ENCODE measurements at regions not wholly inside any gene's neighbourhood (a gene's known extent, or its start where the extent isn't known, plus 50 kb on each side); places are given as distances from the start of the nearest gene placed in this dataset.

DNA sequence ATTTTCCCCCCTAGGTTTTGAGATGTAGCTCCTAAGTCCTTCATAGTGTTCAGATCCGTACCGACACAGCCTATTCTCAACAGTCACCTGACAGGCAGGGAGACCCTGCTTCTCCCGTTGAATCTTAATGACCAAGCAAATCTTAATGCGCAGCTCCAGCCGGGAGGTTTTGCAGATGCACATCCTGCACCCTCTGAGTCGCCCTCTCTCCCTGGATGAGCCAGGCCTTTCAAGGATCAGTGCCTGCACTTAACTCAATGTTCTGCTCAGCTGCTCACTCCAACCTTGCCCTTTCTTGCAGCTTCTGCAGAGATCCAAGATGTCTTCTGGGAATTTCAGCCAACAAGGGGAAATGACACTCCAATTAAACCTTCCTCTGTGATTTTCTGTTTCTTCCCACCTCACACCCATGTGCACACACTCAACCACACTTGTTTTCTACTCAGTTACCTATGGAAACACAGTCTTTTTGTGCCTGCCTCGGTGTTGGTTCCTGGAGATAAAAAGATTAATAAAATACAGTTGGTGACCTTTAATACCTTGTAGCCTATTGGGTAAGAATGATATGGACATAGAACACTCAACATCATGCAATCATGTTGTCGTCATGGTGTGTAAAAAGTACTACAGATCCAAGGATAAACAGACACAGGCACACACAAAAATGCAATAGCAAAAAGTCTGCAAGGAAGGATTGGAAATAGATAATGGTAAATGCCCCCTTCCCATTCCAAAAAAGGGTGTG, 76.9 kb upstream of the DYNLRB2 start:
- TF ChIP-seq, protein P1, sequence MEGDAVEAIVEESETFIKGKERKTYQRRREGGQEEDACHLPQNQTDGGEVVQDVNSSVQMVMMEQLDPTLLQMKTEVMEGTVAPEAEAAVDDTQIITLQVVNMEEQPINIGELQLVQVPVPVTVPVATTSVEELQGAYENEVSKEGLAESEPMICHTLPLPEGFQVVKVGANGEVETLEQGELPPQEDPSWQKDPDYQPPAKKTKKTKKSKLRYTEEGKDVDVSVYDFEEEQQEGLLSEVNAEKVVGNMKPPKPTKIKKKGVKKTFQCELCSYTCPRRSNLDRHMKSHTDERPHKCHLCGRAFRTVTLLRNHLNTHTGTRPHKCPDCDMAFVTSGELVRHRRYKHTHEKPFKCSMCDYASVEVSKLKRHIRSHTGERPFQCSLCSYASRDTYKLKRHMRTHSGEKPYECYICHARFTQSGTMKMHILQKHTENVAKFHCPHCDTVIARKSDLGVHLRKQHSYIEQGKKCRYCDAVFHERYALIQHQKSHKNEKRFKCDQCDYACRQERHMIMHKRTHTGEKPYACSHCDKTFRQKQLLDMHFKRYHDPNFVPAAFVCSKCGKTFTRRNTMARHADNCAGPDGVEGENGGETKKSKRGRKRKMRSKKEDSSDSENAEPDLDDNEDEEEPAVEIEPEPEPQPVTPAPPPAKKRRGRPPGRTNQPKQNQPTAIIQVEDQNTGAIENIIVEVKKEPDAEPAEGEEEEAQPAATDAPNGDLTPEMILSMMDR (conservative IDR thresholded peaks at IDR 0.05; ENCODE audit: low read depth, low read length) = no peak
- no peak for TF ChIP-seq EZH2 (IDR thresholded peaks at IDR 0.05; ENCODE audit: borderline replicate concordance, low read depth, low read length, poor library complexity, severe bottlenecking)
